ENCODE measurements at regions not wholly inside any gene's neighbourhood (a gene's known extent, or its start where the extent isn't known, plus 50 kb on each side); places are given as distances from the start of the nearest gene placed in this dataset.

GRCh38 chr6:163874784-163875183, 460.3 kb downstream of the QKI start:
- in situ Hi-C loops (cut with MboI) (no loop called here), intact Hi-C loops (cut with micrococcal nuclease) (no loop called here)
- H3K27me3 ChIP-seq (ENCODE audit: control insufficient read depth in 2 of 2, insufficient read depth in 2 of 2, low read length in 2 of 2): peaks cover 3 to 19% of the 10 kb centered on the region in 2 experiments; a peak in 4 of 5 replicates
- H3K9me3 ChIP-seq (replicated peaks; ENCODE audit: control insufficient read depth, insufficient read depth, low read depth, low read length): no peaks in the 10 kb centered on the region
- H3K9ac ChIP-seq (ENCODE audit: insufficient read depth in 1 of 2, low read depth in 2 of 2, low read length in 2 of 2): no peak overlapping the region
- ATAC-seq (no peak), FAIRE-seq (no peak), DNase-seq (ENCODE audit: extremely low read depth in 1 of 4, low spot score in 3 of 4) (no peak)
- peaks cover 4% of the 10 kb centered on the region for H3K9me1 ChIP-seq (ENCODE audit: control insufficient read depth, insufficient read depth, low read length)
- H4K20me1 ChIP-seq (replicated peaks; ENCODE audit: control insufficient read depth, insufficient read depth, low read length): no peaks in the 10 kb centered on the region
- no peaks in the 10 kb centered on the region for H3K79me2 ChIP-seq (ENCODE audit: control insufficient read depth, insufficient read depth, low read length)
- H3K36me3 ChIP-seq (ENCODE audit: control insufficient read depth, insufficient read depth, low read length): no peaks in the 10 kb centered on the region
- no peak overlapping the region for H2AFZ ChIP-seq (ENCODE audit: low read depth, low read length)
- ChIA-PET POLR2A (no interaction called here), CTCF (ENCODE audit: low intra/inter-chr PET ratio) (no interaction called here)
- H3K4me1 ChIP-seq (replicated peaks in 1 of 2; ENCODE audit: control insufficient read depth in 2 of 2, insufficient read depth in 2 of 2, low read length in 2 of 2): no peaks in the 10 kb centered on the region
- no peak for TF ChIP-seq NEUROD1 (IDR thresholded peaks at IDR 0.05; ENCODE audit: borderline replicate concordance, low read depth, low read length, partially characterized antibody)
- TF ChIP-seq SMARCB1 (IDR thresholded peaks at IDR 0.05; ENCODE audit: insufficient read length, low read depth): no peak
- no peak overlapping the region for H3K4me3 ChIP-seq
- no TSS peak for BruUV-seq (replicated peaks)
- no peak overlapping the region for H3K4me2 ChIP-seq (ENCODE audit: insufficient read depth, low read length)
- H3K27ac ChIP-seq (ENCODE audit: extremely low read depth, low read depth, low read length): no peak overlapping the region
- 6% methylated on average over 3 of the region's 3 CpGs for WGBS (ENCODE audit: insufficient coverage, low coverage, missing lambda C conversion rate)

- no peak overlapping the region for H3K9ac ChIP-seq (ENCODE audit: insufficient read depth in 1 of 2, low read depth in 2 of 2, low read length in 2 of 2)
- in situ Hi-C loops (cut with MboI): no loop called here
- BruUV-seq (replicated peaks): no TSS peak
- H2AFZ ChIP-seq (ENCODE audit: low read depth, low read length): no peak overlapping the region
- H3K4me3 ChIP-seq: no peak overlapping the region
- TF ChIP-seq LCOR (CRISPR knock-in tag; IDR thresholded peaks at IDR 0.05) (no peak), ZNF121 (CRISPR knock-in tag; conservative IDR thresholded peaks at IDR 0.05) (no peak), HNRNPH1 (optimal IDR thresholded peaks at IDR 0.05; ENCODE audit: low read depth, low read length) (no peak), THAP7 (CRISPR knock-in tag; IDR thresholded peaks at IDR 0.05) (no peak), MCM3 (IDR thresholded peaks at IDR 0.05) (no peak), HDAC8 (tag; IDR thresholded peaks at IDR 0.05) (no peak), HMBOX1 (IDR thresholded peaks at IDR 0.05) (no peak), CEBPB (tag; IDR thresholded peaks at IDR 0.05) (no peak), CBX8 (IDR thresholded peaks at IDR 0.05; ENCODE audit: borderline replicate concordance, extremely low read depth, low read depth, low read length, poor library complexity, severe bottlenecking) (no peak), ZNF740 (CRISPR knock-in tag; IDR thresholded peaks at IDR 0.05) (no peak), ZNF740 (tag; IDR thresholded peaks at IDR 0.05) (no peak), ELK1 (CRISPR knock-in tag; IDR thresholded peaks at IDR 0.05) (no peak)
- DNase-seq (ENCODE audit: extremely low read depth in 1 of 4, low spot score in 3 of 4) (no peak), FAIRE-seq (no peak), ATAC-seq (no peak)
- intact Hi-C loops (cut with micrococcal nuclease): no loop called here
- no peaks in the 10 kb centered on the region for H3K36me3 ChIP-seq (ENCODE audit: control insufficient read depth, insufficient read depth, low read length)
- H3K9me1 ChIP-seq (ENCODE audit: control insufficient read depth, insufficient read depth, low read length): peaks cover 4% of the 10 kb centered on the region
- ChIA-PET CTCF (ENCODE audit: low intra/inter-chr PET ratio) (no interaction called here), POLR2A (no interaction called here)
- no peaks in the 10 kb centered on the region for H3K79me2 ChIP-seq (ENCODE audit: control insufficient read depth, insufficient read depth, low read length)
- no peaks in the 10 kb centered on the region for H4K20me1 ChIP-seq (replicated peaks; ENCODE audit: control insufficient read depth, insufficient read depth, low read length)
- H3K9me3 ChIP-seq (replicated peaks; ENCODE audit: control insufficient read depth, insufficient read depth, low read depth, low read length): no peaks in the 10 kb centered on the region
- no peak overlapping the region for H3K4me2 ChIP-seq (ENCODE audit: insufficient read depth, low read length)
- peaks cover 4 to 31% of the 10 kb centered on the region in 2 experiments; a peak in 4 of 5 replicates for H3K27me3 ChIP-seq (ENCODE audit: control insufficient read depth in 2 of 2, insufficient read depth in 2 of 2, low read length in 2 of 2)
- H3K27ac ChIP-seq (ENCODE audit: extremely low read depth, low read depth, low read length): no peak overlapping the region
- WGBS (ENCODE audit: insufficient coverage, low coverage, missing lambda C conversion rate): 17% methylated on average over 6 of the region's 6 CpGs
- H3K4me1 ChIP-seq (replicated peaks in 1 of 2; ENCODE audit: control insufficient read depth in 2 of 2, insufficient read depth in 2 of 2, low read length in 2 of 2): peaks cover 5% of the 10 kb centered on the region in 2 experiments; a peak in 4 of 5 replicates
Measured at GRCh38 chr6:163872335-163872734, 457.8 kb downstream of the QKI start.

Measured in K562 (cell line).